Body of pancreas (tissue), 4 donors: ENCODE measurements at regions not wholly inside any gene's neighbourhood (a gene's known extent, or its start where the extent isn't known, plus 50 kb on each side); places are given as distances from the start of the nearest gene placed in this dataset.
"Not testable (repeated sequence)": the region's sequence is repeated elsewhere in the genome, so short reads cannot be mapped to it uniquely, and the experiment has no call there.

Source experiments
- CTCF ChIP-seq, 7 experiments: fragments of 450-650 bp in 4 of 7; fragments of 200-600 bp in 3 of 7; sonication (generic) in 3 of 7; IDR thresholded peaks; one replicate each; pipeline ENCODE4 v1.5.1; 2016 to 2019; ENCODE audit warnings: antibody characterized with exemption in 7 of 7
- POLR2A ChIP-seq, 3 donors: fragments of 450-650 bp; IDR thresholded peaks; one replicate each; pipeline ENCODE4 v1.6.1; 2016; ENCODE audit warnings: antibody characterized with exemption in 3 of 3, mild to moderate bottlenecking in 2 of 3

GRCh38 chr3:171923668-171924067 is 80.5 kb downstream of the TMEM212 start:
- TF ChIP-seq CTCF, POLR2A (IDR thresholded peaks at IDR 0.05): not testable (repeated sequence)
